ENCODE measurements at regions not wholly inside any gene's neighbourhood (a gene's known extent, or its start where the extent isn't known, plus 50 kb on each side); places are given as distances from the start of the nearest gene placed in this dataset.
"Not testable (repeated sequence)": the region's sequence is repeated elsewhere in the genome, so short reads cannot be mapped to it uniquely, and the experiment has no call there.

DNA sequence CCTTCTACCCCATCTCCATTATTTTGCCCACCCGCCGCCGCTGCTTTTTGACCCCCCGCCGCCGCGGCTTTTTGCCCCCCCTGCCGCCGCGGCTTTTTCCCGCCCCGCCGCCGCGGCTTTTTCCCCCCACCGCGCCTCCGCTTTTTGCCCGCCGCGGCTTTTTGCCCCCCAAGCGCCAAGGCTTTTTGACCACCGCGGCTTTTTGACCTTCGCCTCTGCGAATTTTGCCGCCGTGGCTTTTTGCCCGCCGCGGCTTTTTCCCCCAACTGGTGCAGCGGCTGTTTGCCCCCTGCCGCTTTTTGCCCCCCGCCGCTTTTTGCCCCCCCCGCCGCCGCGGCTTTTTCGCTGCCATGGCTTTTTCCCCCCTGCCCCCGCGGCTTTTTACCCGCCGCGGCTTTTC, 137.5 kb upstream of the TP53TG3D start:
- 9 to 11% methylated on average over 40 to 41 of the region's 45 CpGs for WGBS, 2 donors
- H3K27me3 ChIP-seq; ATAC-seq; H3K9me3 ChIP-seq; H3K36me3 ChIP-seq (replicated peaks in 1 of 2; ENCODE audit: insufficient read depth in 1 of 2, low read depth in 2 of 2); H3K4me1 ChIP-seq; intact Hi-C loops (cut with DNase I); H3K4me3 ChIP-seq; DNase-seq; H3K27ac ChIP-seq: not testable (repeated sequence)

DNA sequence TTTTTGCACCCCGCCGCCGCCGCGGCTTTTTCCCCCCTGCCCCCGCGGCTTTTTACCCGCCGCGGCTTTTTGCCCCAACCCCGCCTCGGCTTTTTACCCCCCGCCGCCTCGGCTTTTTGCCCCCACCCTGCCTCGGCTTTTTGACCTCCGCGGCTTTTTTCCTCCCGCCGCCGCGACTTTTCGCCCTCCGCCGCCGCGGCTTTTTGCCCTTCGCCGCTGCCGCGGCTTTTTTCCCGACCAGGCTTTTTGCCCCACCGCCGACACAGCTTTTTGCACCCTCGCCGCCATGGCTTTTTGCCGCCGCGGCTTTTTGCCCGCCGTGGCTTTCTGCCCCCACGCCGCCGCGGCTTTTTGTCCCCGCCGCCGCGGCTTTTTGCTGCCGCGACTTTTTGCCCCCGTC, 137.0 kb upstream of the TP53TG3D start:
- peak in 1 of 4 donors; percentile 4 for DNase-seq
- Histone ChIP-seq H3K36me3 (replicated peaks in 1 of 2; ENCODE audit: insufficient read depth in 1 of 2, low read depth in 2 of 2) (no peaks in the 10 kb centered on the region), H3K4me1 (no peaks in the 10 kb centered on the region), H3K27me3 (no peaks in the 10 kb centered on the region), H3K27ac (no peak overlapping the region), H3K9me3 (no peaks in the 10 kb centered on the region), H3K4me3 (peak overlapping the region in 1 of 2 donors; percentile 41)
- intact Hi-C loops (cut with DNase I) = no loop called here
- 2 to 5% methylated on average over 42 to 43 of the region's 52 CpGs for WGBS, 2 donors
- no peak for ATAC-seq
- TF ChIP-seq, protein P1, sequence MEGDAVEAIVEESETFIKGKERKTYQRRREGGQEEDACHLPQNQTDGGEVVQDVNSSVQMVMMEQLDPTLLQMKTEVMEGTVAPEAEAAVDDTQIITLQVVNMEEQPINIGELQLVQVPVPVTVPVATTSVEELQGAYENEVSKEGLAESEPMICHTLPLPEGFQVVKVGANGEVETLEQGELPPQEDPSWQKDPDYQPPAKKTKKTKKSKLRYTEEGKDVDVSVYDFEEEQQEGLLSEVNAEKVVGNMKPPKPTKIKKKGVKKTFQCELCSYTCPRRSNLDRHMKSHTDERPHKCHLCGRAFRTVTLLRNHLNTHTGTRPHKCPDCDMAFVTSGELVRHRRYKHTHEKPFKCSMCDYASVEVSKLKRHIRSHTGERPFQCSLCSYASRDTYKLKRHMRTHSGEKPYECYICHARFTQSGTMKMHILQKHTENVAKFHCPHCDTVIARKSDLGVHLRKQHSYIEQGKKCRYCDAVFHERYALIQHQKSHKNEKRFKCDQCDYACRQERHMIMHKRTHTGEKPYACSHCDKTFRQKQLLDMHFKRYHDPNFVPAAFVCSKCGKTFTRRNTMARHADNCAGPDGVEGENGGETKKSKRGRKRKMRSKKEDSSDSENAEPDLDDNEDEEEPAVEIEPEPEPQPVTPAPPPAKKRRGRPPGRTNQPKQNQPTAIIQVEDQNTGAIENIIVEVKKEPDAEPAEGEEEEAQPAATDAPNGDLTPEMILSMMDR (IDR thresholded peaks at IDR 0.05) = no peak
- no peak for TF ChIP-seq POLR2A (IDR thresholded peaks at IDR 0.05)

DNA sequence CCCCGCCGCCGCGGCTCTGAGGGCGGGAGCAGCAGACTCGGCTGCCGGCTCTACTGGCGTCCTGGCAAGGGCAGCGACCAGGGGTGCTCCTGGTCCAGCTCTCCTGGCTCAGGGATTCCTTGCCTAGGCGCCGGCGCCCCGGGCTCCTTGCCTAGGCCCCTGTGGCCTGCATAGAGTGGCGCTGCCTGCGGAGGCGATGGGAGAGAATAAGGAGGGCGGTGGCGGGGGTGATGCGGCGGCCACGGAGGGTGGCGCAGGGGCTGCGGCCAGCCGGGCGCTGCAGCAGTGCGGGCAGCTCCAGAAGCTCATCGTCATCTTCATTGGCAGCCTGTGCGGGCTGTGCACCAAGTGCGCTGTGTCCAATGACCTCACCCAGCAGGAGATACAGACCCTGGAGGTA, 136.6 kb upstream of the TP53TG3D start:
- peak overlapping the region in 1 of 2 donors; percentile 41 for H3K4me3 ChIP-seq

DNA sequence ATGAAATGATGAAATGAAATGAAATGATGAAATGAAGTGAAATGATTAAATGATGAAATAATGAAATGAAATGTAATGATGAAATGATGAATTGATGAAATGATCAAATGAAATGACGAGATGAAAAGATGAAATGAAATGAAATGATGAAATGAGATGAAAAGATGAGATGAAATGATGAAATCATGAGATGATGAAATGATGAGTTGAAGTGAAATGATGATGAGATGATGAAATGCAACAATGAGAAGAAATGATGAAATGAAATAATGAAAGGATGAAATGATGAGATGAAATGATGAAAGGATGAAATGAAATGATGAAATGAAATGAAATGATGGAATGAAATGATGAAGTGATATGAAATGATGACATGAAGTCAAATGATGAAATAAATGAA, 132.7 kb upstream of the TP53TG3D start:
- H3K27ac ChIP-seq; H3K4me3 ChIP-seq; DNase-seq; H3K4me1 ChIP-seq; intact Hi-C loops (cut with DNase I); H3K9me3 ChIP-seq; H3K36me3 ChIP-seq (replicated peaks in 1 of 2; ENCODE audit: insufficient read depth in 1 of 2, low read depth in 2 of 2); ATAC-seq; H3K27me3 ChIP-seq: not testable (repeated sequence)
- 48 to 63% methylated on average over 1 of the region's 1 CpG for WGBS, 2 donors

More for the DNA sequence above, 136.6 kb upstream of the TP53TG3D start:
- H3K9me3 ChIP-seq; H3K36me3 ChIP-seq (replicated peaks in 1 of 2; ENCODE audit: insufficient read depth in 1 of 2, low read depth in 2 of 2); H3K27me3 ChIP-seq; intact Hi-C loops (cut with DNase I); H3K27ac ChIP-seq; ATAC-seq; H3K4me1 ChIP-seq: not testable (repeated sequence)
- peak in 1 of 4 donors; percentile 6 for DNase-seq
- 17 to 23% methylated on average over 17 to 18 of the region's 29 CpGs for WGBS, 2 donors

DNA sequence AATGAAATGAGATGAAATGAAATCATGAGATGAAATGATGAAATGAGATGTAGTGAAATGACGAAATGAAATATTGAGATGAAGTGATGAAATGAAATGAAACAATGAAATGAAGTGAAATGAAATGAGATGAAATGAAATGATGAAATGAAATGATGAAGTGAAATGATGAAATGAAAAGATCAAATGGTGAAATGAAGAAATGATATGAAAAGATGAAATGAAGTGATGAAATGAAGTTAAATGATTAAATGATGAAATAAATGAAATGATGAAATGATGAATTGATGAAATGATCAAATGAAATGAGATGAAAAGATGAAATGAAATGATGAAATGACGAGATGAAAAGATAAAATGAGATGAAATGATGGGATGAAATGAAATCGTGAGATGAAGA, 132.3 kb upstream of the TP53TG3D start:
- intact Hi-C loops (cut with DNase I); DNase-seq; H3K4me3 ChIP-seq; H3K9me3 ChIP-seq; H3K27me3 ChIP-seq; H3K36me3 ChIP-seq (replicated peaks in 1 of 2; ENCODE audit: insufficient read depth in 1 of 2, low read depth in 2 of 2); H3K27ac ChIP-seq; ATAC-seq; H3K4me1 ChIP-seq: not testable (repeated sequence)
- WGBS, 2 donors = 45 to 67% methylated on average over 3 of the region's 3 CpGs

DNA sequence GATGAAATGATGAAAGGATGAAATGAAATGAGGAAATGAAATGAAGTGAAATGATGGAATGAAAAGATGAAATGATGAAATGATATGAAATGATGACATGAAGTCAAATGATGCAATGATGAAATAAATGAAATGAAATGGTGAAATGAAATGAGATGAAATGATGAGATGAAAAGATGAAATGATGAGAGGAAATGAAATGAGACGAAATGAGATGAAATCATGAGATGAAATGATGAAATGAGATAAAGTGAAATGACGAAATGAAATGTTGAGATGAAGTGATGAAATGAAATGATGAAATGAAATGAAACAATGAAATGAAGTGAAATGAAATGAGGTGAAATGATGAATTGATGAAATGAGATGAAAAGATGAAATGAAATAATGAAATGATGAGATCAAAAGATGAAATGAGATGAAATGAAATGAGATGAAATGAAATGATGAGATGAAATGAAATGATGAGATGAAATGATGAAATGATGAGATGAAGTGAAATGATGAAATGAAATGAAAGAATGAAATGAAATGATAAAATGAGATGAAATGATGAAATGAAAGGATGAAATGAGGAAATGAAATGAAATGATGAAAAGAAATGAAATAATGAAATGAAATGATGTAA, 131.7 kb upstream of the TP53TG3D start:
- intact Hi-C loops (cut with DNase I); H3K27ac ChIP-seq; DNase-seq; ATAC-seq; H3K4me1 ChIP-seq; H3K36me3 ChIP-seq (replicated peaks in 1 of 2; ENCODE audit: insufficient read depth in 1 of 2, low read depth in 2 of 2); H3K9me3 ChIP-seq; H3K27me3 ChIP-seq; H3K4me3 ChIP-seq: not testable (repeated sequence)
- 78 to 81% methylated on average over 2 of the region's 2 CpGs for WGBS, 2 donors

DNA sequence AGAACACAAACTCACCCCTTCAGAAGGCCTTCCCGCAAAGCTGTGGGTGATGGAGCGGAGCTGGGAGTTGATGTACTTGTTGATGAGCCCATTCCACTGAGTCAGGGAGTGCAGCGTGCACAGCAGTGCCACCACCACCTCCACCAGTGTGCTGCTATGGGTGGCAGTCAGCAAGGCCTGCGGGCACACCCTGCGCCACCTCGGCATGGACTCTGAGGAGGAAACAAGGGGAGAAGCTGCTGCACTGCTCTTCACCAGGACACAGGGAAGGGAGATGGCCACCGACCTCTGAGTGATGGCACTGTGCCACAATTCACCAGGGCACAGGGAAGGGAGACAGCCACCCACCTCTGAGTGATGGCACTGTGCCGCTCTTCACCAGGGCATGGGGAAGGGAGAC, 100.7 kb upstream of the TP53TG3D start:
- DNase-seq; H3K27ac ChIP-seq; H3K9me3 ChIP-seq; intact Hi-C loops (cut with DNase I); H3K27me3 ChIP-seq; ATAC-seq; H3K36me3 ChIP-seq (replicated peaks in 1 of 2; ENCODE audit: insufficient read depth in 1 of 2, low read depth in 2 of 2); H3K4me3 ChIP-seq; H3K4me1 ChIP-seq: not testable (repeated sequence)
- WGBS, 2 donors = no CpG with 5 or more reads among the region's 8 CpGs

DNA sequence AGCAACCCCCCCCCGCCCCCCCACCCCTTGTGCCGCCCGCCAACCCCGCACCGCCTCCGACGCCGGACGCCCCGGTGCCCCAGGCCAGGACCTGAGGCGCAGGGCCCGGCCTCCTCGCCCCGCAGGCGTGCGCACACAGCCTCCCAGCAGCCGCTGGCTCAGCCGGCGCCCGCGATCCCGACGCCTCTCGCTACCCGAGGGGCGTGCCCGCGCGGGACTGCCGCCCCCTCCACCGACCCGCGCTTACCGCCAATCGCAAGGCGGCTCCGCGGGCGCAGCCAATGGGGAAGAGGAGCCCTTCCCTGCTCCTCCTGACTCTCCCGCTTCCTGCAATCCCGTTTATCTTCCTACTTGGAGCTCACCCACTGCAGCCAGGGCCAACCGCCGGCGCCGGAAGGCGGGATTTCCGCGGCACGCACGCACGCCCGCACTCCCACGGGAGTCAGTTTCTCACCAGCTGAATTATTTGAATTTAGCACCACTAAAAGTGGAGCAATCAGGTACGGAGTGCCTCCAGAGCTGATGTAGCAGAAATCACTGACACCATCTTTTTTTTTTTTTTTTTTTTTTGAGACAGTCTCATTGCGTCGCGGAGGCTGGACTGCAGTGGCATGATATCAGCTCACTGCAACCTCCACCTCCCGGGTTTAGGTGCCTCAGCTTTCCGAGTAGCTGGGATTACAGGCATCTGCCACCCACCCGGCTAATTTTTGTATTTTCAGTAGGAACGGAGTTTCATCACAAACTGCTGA, 65.0 kb upstream of the TP53TG3D start:
- H3K9me3 ChIP-seq; H3K36me3 ChIP-seq (replicated peaks in 1 of 2; ENCODE audit: insufficient read depth in 1 of 2, low read depth in 2 of 2); H3K4me1 ChIP-seq; intact Hi-C loops (cut with DNase I); H3K27me3 ChIP-seq; H3K4me3 ChIP-seq; H3K27ac ChIP-seq; DNase-seq: not testable (repeated sequence)
- peak; percentile 53 for ATAC-seq
- WGBS, 2 donors = no CpG with 5 or more reads among the region's 61 CpGs

DNA sequence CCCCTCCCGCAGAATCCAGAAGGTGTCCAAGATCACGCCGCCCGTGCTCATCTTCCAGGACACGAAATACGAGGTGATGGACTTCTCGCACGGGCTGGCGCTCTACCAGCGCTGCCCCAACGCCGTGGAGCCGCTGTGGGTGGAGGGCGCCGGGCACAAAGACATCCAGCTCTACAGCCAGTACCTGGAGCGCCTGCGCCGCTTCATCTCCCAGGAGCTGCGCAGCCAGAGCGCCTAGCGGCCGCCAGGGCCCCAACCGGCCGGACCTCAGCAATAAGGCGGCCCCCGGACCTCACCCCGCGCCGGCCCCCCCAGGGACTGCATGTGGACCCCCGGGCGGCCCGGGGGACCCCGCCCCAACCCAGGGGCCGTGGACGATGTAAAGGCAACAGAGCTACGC, 50.5 kb upstream of the TP53TG3D start:
- DNase-seq; intact Hi-C loops (cut with DNase I); H3K27ac ChIP-seq; H3K36me3 ChIP-seq (replicated peaks in 1 of 2; ENCODE audit: insufficient read depth in 1 of 2, low read depth in 2 of 2); ATAC-seq; H3K4me3 ChIP-seq; H3K27me3 ChIP-seq; H3K4me1 ChIP-seq; H3K9me3 ChIP-seq: not testable (repeated sequence)
- 32 to 53% methylated on average over 2 to 21 of the region's 36 CpGs for WGBS, 2 donors

Measured in body of pancreas (tissue), 4 donors.